SKM-1 (cell line): ENCODE measurements at regions not wholly inside any gene's neighbourhood (a gene's known extent, or its start where the extent isn't known, plus 50 kb on each side); places are given as distances from the start of the nearest gene placed in this dataset.
A peak's percentile ranks its signal among the peaks of the same experiment; 100 is the strongest.

Experiments
- DNase-seq: peaks from one replicate; lab custom pipeline; 2025; ENCODE audit not compliant: unreplicated experiment; lab: John Stamatoyannopoulos, UW

- no peak for DNase-seq
Measured at GRCh38 chr21:24824209-24824608, 783.1 kb downstream of the MRPL39 start.

DNA sequence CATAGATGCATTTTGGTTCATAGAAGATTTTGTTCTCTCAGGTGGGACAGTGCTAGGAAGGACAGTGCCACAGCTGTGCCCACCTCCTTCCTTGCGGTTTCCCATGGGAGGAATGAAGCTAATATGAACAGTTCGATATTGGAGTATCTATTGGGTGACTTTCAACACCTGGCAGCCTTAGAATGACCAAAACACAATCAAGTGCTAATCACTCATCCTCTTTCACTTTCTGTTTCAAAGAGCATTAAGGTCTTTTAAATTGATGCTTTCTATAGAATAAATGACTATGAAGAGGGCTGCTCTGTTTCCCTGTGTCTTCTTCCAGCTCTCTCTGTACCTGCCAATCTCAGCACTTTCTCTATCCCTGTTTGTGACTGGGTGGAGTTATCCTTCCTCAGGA, 784.0 kb downstream of the MRPL39 start:
- no peak for DNase-seq

- no peak for DNase-seq
Measured at GRCh38 chr21:24785033-24785432, 822.2 kb downstream of the MRPL39 start.

DNA sequence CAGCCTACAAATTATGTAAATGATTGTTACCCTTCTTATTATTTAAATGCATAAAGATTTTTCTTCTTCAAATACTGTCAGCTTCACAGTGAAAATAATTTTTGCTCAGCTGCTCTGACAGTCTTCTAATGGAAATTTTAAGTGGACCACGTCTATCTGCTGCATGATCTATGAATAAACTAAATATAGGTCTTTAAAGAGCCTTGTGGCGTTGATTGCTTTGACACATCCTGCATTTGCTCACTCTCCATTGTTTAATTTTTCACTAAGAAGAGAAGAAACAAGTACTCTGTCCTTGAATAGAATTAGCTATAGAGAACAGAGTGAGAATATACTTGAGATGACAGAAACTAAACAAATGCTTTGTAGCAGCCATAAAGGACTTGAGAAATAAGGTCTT, 826.1 kb downstream of the MRPL39 start:
- DNase-seq, result no peak

DNA sequence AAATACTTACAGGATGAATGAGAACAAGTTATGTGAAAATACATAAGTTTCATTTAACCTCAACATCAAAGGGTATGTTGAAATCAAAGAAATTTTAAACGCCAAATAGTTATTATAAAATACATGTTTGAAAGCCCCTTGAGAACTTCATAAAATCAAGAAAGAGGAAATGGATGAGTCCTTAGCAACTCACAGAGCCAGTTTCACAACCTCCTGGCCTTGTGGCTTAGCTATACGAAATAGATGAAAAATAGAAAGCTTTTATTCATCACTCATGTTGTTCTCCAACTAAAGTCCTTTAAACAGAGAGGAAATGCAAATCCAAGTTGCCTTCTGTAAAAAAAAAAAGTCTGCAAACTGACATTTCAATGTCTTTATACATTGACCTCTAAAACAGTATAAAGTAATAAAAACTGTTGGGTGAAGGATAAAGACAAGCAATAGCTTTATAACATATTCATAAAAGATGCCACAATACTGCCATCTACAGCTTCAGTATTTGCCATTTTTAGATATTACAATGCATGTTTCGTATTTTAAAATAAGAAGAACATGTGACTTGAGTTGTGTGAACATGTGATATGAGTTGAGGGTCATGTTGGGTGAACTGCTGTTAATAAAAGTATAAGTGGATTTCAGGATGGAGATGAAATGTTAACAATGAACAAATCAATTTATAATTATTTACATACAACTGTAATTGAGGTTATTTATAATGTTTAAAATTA, 847.8 kb downstream of the MRPL39 start:
- peak; percentile 19 for DNase-seq

- DNase-seq, result no peak
Measured at GRCh38 chr21:24738063-24738462, 869.2 kb downstream of the MRPL39 start.

- no peak for DNase-seq
Measured at GRCh38 chr21:24737296-24737850, 869.9 kb downstream of the MRPL39 start.

GRCh38 chr21:24730661-24731060, 876.6 kb downstream of the MRPL39 start:
- DNase-seq, result no peak

DNA sequence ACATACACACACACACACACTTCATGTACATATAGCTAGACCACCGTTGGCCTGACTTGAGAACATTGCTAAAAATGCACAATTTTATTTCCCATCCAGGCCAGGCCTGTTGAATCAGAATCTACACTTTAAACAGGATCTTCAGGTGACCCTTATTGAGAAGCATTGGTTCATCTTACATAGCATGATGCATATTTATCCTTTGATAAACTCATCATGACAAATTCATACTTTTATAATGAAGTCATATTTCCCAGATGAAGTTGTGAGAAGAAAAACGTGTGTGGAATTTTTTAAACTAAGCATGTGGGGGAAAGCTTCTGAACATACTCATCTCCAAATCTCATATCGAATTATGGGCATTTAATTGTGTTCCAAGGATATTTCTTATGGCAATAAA, 877.7 kb downstream of the MRPL39 start:
- no peak for DNase-seq

DNA sequence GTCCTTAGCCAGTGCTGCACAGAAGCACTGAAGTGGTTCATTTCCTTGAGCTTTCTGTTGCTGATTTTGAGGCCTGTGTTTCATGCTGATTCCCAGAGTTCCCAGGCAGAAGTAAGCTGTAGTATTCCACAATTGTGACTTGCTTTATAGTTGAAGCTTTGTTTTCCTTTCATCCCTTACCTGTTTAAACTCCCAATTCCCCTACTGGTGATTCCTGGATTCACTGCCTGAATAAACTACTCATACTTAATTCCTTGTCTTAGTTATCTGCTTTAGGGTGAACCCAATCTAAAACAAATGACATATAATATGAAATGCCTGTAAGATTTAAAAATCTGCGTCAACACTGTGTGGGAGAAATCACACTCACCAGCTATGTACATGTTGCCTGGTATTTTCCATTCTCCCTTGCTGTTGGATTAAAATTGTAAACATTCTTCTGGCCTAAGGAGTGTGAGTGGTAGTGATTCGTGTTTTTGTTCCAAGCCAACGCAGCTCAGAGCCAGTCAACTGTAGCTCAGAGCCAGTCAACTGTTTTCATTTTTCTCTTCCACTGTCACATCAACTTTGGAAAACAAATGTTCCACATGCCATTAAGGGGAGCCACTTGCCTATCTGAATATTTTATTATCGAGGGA, 879.4 kb downstream of the MRPL39 start:
- DNase-seq, result no peak

GRCh38 chr21:24716281-24716918, 890.9 kb downstream of the MRPL39 start:
- DNase-seq, result no peak

GRCh38 chr21:24714646-24715200, 892.6 kb downstream of the MRPL39 start:
- no peak for DNase-seq

DNA sequence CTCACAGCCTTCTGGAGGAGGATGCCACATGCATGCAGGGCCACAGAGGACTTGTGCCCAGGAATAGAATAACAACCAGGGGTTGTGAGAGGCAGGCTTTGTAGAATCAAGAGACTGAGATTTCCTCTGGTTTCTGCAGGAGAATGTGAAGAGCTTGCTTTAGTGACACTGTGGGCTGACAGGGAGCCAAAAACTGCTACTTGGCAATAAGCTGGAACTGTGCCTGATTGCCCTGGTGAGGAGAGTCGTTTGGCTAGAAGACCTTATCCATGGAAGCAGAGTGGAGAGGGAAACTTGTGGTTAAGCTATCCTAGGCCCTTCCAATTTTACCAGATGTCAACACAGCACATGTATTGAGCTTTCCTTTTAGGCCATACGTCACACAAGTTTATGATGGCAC, 902.1 kb downstream of the MRPL39 start:
- no peak for DNase-seq

GRCh38 chr21:24693779-24694178, 913.5 kb downstream of the MRPL39 start:
- no peak for DNase-seq

DNA sequence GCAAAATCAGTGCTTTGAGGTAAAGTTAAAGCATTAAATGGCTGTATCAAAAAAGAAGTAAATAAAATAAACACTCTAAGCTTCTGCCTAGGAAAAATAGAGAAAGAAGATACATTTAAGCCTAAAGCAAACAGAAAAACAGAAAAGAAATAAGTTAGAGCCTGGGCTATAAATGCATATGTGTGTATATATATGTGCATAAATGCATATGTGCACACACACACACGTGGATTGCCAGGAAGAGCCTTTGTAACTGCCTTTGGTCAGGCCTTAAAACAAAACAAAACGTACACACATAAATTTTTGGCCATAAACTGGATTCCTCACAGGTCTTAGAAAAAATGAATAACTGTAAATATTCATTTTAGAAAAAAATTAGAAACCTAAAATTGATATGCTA, 925.8 kb downstream of the MRPL39 start:
- no peak for DNase-seq

DNA sequence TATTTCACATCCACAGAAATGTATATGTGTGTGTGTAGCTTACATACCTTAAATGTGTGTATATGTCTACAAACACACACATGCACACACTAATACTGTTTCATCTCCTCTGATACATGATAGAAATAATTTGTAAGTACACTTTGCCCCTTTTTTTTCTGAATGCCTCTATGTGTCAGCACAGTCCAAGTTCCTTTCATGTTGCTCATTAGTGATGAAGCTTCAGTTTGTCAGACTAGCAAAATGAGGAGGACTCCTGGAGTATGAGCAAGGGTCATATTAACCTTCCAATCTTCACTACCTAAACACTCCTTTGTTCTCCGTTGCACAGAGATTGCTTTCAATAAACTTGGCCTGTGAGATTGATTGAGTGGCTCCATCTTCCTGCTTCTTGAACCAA, 935.4 kb downstream of the MRPL39 start:
- no peak for DNase-seq

DNA sequence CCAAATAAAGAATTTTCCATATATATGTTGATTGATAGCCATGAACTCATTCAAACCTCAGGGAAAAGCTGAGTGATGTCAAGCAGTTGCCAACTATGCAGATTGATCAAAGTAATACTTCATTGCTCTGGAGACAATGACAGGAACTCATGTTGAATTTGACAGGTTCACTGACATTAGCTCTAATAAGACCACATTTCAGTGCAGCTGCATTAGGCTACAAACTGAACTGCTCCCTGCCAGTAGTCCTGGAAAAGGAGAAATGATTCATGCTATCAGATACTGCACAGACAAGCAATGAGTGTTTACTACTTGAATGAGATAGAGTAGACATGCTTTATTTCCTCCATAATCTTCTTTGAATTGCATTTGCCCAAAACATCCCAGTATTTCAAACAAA, 948.4 kb downstream of the MRPL39 start:
- no peak for DNase-seq

- DNase-seq, result no peak
Measured at GRCh38 chr21:24658026-24658425, 949.3 kb downstream of the MRPL39 start.

DNA sequence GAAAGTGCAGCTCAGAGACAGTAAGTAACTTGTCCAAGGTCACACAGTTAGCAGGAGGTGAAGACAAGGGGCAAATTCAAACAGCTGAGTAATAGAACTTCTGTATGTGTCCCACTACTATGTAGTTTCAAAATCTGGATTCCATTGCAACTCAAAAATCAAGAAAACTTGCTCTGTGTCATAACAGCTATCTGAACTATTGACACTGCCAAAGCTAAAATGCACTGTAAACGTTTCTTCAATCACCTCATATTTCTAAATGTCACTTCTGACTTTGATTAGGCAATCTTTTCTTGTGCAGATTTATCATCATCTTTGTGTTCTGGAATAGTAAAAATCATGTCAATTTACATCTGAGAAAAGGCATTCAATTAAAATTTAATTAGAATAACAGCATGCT, 957.6 kb downstream of the MRPL39 start:
- DNase-seq, result no peak

GRCh38 chr21:24636696-24637095, 970.6 kb downstream of the MRPL39 start:
- DNase-seq, result no peak

DNA sequence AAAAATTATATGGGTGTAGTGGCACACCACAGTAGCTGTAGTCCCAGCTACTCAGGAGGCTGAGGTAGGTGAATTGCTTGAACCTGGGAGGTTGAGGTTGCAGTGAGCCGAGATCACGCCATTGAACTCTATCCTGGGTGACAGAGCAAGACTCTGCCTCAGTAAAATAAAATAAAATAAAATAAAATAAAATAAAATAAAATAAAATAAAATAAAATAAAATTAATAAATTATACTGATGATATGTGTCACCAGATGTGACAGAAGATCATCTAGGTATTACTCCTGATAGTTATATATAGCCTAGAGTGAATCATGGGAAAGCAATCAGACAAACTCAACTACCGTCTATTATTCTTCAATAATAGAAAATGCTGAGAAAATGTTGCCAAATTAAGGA, 972.5 kb downstream of the MRPL39 start:
- no peak for DNase-seq

DNA sequence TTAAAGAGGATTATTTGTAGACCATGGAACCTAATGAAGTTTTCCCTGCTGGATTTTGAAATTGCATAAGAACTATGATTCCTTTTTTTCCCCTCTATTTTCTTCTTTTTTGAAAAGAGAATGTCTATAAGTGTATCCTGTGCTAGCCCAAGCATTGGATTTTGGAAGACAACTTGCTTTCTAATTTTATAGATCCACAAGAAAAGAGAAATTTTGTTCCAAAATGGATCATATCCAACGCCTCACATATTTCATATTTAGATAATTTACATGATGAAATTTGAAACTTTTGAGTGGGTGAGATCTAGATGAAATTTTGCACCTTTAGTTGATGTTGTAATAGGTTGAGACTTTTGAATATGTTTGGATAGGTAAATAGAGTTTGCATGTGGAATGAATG, 978.7 kb downstream of the MRPL39 start:
- DNase-seq, result no peak
